Gastroesophageal sphincter (tissue), 4 donors: ENCODE measurements at regions not wholly inside any gene's neighbourhood (a gene's known extent, or its start where the extent isn't known, plus 50 kb on each side); places are given as distances from the start of the nearest gene placed in this dataset.

Experiments
- ATAC-seq: fragments of 150-250 bp; one replicate; pipeline ENCODE4 v1.9.1; 2016; ENCODE audit warnings: mild to moderate bottlenecking, moderate library complexity
- H3K27ac ChIP-seq, 4 donors: fragments of 200-600 bp; sonication (generic) in 3 of 4; 1 replicate in 3 of 4; 2 replicates in 1 of 4; pipeline ENCODE4 v1.5.1; 2016 to 2019
- H3K27me3 ChIP-seq: fragments of 200-600 bp; sonication (generic); one replicate; pipeline ENCODE4 v1.5.1; 2019
- H3K36me3 ChIP-seq, 2 donors: fragments of 200-600 bp; sonication (generic); one replicate each; pipeline ENCODE4 v1.5.1; 2019; ENCODE audit warnings: control low read depth in 1 of 2
- H3K4me1 ChIP-seq, 3 donors: fragments of 200-600 bp; sonication (generic); 1 replicate in 2 of 3; 2 replicates in 1 of 3; pipeline ENCODE4 v1.5.1; 2016 to 2019; ENCODE audit warnings: control low read depth in 2 of 3
- H3K4me3 ChIP-seq, 2 donors: fragments of 200-600 bp; sonication (generic); one replicate each; pipeline ENCODE4 v1.5.1; 2019; ENCODE audit warnings: mild to moderate bottlenecking in 1 of 2, moderate library complexity in 1 of 2
- H3K9me3 ChIP-seq, 3 donors: fragments of 200-600 bp; sonication (generic); one replicate each; pipeline ENCODE4 v1.5.1; 2017 to 2019; ENCODE audit warnings: control low read depth in 2 of 3
- EP300 ChIP-seq: sonication (generic); formaldehyde crosslinking; IDR thresholded peaks from one replicate; pipeline ENCODE4 v1.6.1; 2017; ENCODE audit warnings: antibody characterized with exemption, mild to moderate bottlenecking
- POLR2A ChIP-seq, 2 donors: fragments of 450-650 bp; IDR thresholded peaks; one replicate each; pipeline ENCODE4 v1.6.1; 2017; ENCODE audit warnings: antibody characterized with exemption in 2 of 2, mild to moderate bottlenecking in 2 of 2, moderate library complexity in 1 of 2
- POLR2AphosphoS5 ChIP-seq: sonication (generic); formaldehyde crosslinking; IDR thresholded peaks from one replicate; pipeline ENCODE4 v1.6.1; 2017; ENCODE audit warnings: antibody characterized with exemption
- WGBS, 2 donors: methylation state at CpG; one replicate each; pipeline ENCODE4 v1.1.5; 2018; ENCODE audit warnings: low coverage in 1 of 2; 5-methylcytosine and 5-hydroxymethylcytosine counted together
- TF ChIP-seq, protein P1 (sequence below), 4 experiments: fragments of 200-600 bp in 2 of 4; fragments of 450-650 bp in 2 of 4; sonication (generic) in 1 of 4; IDR thresholded peaks; one replicate each; pipeline ENCODE4 v1.5.1; 2017 to 2019; ENCODE audit warnings: antibody characterized with exemption in 4 of 4, mild to moderate bottlenecking in 2 of 4, moderate library complexity in 2 of 4

DNA sequence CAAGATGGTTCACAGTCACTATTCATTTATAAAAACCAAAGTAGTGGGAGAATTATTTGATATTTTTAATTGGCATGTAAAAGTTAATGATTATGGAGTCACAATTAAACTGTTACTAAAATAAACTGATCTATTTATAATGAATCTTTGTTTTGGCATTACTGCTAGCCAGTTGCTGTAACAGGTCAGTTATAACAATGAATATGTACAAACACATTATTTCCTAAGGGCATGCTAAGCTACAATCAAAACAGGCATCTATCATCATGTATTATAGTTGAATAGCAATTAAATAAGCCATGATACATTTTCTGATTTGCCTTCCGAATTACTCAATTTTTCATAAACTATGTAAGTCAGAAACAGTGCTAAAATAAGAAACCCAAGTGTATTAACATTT lies 518.3 kb downstream of the SLC16A7 start:
- H3K36me3 ChIP-seq: no peaks in the 10 kb centered on the region
- no peaks in the 10 kb centered on the region for H3K4me1 ChIP-seq
- H3K9me3 ChIP-seq: no peaks in the 10 kb centered on the region
- 31 to 54% methylated on average over 1 of the region's 1 CpG for WGBS, 2 donors
- no peak overlapping the region for H3K4me3 ChIP-seq
- ATAC-seq: no peak
- no peak overlapping the region for H3K27ac ChIP-seq
- H3K27me3 ChIP-seq: no peaks in the 10 kb centered on the region
- no peak for TF ChIP-seq POLR2A (IDR thresholded peaks at IDR 0.05)

DNA sequence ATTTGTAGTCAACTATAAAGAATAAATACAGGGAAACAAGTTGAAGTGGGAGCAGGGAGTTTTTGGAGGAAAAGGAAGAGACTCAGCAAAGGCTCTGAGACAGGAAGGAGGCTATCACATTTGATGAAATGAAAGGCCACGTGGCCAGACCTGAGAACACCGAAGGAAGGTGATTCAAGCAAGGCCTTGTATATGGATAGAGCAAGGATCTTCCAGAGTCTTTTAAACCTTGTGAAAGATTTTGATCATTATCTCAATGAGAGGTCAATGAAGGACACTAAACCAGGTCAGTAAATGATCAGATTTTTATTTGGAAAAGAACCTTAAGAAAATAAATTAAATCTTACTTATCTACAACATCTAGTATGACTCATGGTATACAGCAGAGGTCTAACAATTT lies 523.5 kb downstream of the SLC16A7 start:
- H3K9me3 ChIP-seq: no peaks in the 10 kb centered on the region
- no peak for ATAC-seq
- TF ChIP-seq, protein P1, sequence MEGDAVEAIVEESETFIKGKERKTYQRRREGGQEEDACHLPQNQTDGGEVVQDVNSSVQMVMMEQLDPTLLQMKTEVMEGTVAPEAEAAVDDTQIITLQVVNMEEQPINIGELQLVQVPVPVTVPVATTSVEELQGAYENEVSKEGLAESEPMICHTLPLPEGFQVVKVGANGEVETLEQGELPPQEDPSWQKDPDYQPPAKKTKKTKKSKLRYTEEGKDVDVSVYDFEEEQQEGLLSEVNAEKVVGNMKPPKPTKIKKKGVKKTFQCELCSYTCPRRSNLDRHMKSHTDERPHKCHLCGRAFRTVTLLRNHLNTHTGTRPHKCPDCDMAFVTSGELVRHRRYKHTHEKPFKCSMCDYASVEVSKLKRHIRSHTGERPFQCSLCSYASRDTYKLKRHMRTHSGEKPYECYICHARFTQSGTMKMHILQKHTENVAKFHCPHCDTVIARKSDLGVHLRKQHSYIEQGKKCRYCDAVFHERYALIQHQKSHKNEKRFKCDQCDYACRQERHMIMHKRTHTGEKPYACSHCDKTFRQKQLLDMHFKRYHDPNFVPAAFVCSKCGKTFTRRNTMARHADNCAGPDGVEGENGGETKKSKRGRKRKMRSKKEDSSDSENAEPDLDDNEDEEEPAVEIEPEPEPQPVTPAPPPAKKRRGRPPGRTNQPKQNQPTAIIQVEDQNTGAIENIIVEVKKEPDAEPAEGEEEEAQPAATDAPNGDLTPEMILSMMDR (IDR thresholded peaks at IDR 0.05): no peak
- no peaks in the 10 kb centered on the region for H3K4me1 ChIP-seq
- no peak overlapping the region for H3K27ac ChIP-seq
- H3K36me3 ChIP-seq: no peaks in the 10 kb centered on the region
- H3K4me3 ChIP-seq: no peak overlapping the region
- no peaks in the 10 kb centered on the region for H3K27me3 ChIP-seq
- WGBS, 2 donors: 44 to 53% methylated on average over 2 of the region's 2 CpGs

DNA sequence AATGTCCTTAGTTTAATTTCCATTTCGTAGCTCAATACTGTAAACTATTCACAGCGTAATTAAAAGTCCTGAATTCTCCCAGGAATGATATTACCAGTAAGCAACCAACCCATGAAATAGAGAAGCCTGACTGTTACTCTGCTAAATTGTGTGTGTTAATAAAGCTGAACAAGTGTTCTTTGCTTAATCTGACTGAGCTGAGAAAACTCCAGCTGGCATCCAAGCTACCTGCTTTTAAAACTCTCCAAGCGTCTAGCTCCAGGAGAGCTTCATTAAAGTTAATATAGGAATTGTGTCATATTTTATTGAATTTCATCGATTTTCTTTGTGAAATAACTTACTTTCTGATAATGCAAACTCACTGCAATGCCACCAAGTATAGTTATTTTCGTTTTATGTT lies 524.4 kb downstream of the SLC16A7 start:
- Histone ChIP-seq H3K4me1 (no peaks in the 10 kb centered on the region), H3K27me3 (no peaks in the 10 kb centered on the region), H3K27ac (no peak overlapping the region), H3K4me3 (no peak overlapping the region), H3K36me3 (no peaks in the 10 kb centered on the region), H3K9me3 (no peaks in the 10 kb centered on the region)
- no peak for ATAC-seq
- no peak for TF ChIP-seq POLR2AphosphoS5
- no peak for TF ChIP-seq EP300
- TF ChIP-seq, protein P1 (IDR thresholded peaks at IDR 0.05): no peak
- TF ChIP-seq POLR2A (IDR thresholded peaks at IDR 0.05): no peak
- 79 to 82% methylated on average over 5 of the region's 5 CpGs for WGBS, 2 donors

DNA sequence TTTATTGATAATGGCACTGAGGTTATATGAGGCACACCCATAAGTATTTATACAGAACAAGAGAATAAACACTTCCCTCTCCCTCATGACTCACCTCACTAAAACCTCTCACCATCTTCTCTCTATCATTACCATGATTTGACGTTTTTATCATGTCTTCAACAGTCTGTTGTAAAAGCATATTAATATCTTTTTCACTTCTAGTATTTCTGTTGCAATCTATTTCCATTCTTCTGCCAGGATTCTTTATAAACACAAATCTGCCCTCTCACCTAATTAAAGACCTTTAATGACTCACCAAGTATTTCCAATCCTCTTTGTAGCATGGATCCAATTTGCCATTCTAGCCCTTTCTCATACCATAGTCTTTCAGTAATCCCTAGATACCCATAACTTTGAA lies 527.7 kb downstream of the SLC16A7 start:
- Histone ChIP-seq H3K4me1 (no peaks in the 10 kb centered on the region), H3K27me3 (no peaks in the 10 kb centered on the region), H3K4me3 (no peak overlapping the region), H3K36me3 (no peaks in the 10 kb centered on the region), H3K9me3 (no peaks in the 10 kb centered on the region), H3K27ac (no peak overlapping the region)
- no peak for ATAC-seq
- TF ChIP-seq POLR2A (IDR thresholded peaks at IDR 0.05) (no peak), EP300 (no peak)
- WGBS, 2 donors: 26 to 31% methylated on average over 1 of the region's 1 CpG

DNA sequence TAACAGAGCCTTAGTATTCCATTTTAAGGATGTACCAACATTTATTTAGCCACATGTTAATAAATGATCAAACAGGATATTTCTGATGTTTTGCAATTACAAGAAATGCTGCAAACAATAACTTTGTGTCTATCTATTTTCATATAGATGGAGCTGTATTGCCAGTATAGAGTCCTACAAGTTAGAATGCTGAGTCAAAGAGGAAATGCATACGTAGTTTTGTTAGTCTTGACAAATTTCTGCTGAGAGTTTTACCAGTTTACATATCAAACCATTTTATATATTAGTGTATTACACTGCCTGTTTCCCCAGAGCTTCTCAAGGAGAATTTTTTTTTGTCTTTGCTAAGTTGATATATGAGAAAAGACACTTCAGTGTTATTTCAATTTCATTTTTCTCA lies 541.7 kb downstream of the SLC16A7 start:
- no peaks in the 10 kb centered on the region for H3K36me3 ChIP-seq
- no peak overlapping the region for H3K27ac ChIP-seq
- H3K27me3 ChIP-seq: no peaks in the 10 kb centered on the region
- WGBS, 2 donors: 0 to 33% methylated on average over 1 of the region's 1 CpG
- TF ChIP-seq EP300 (no peak), POLR2A (IDR thresholded peaks at IDR 0.05) (no peak), POLR2AphosphoS5 (no peak)
- TF ChIP-seq, protein P1 (IDR thresholded peaks at IDR 0.05): no peak
- no peaks in the 10 kb centered on the region for H3K9me3 ChIP-seq
- H3K4me1 ChIP-seq: no peaks in the 10 kb centered on the region
- no peak for ATAC-seq
- no peak overlapping the region for H3K4me3 ChIP-seq

DNA sequence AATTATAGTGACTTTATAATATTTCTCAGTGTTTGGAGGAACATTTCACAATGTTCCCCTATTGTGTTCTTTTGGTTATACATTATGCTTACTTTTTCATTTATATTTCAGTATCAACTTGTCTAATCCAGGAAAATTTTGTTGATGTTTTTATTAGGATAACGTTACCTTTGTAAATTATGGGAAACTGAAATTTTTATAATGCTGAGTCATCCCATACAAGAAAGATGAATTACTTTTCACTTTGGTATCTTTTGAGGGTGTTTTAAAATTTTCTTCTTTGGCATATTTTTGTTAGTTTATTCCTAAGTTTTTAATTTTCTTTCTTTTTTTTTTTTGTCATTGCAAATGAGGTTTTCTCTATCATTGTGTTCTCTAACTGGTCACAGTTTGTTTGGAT lies 542.7 kb downstream of the SLC16A7 start:
- no peak for ATAC-seq
- no peaks in the 10 kb centered on the region for H3K36me3 ChIP-seq
- no peaks in the 10 kb centered on the region for H3K4me1 ChIP-seq
- 92% methylated on average over 1 of the region's 1 CpG; no CpG with 5 or more reads in 1 of the 2 donors for WGBS, 2 donors
- no peaks in the 10 kb centered on the region for H3K27me3 ChIP-seq
- TF ChIP-seq POLR2AphosphoS5 (no peak), POLR2A (IDR thresholded peaks at IDR 0.05) (no peak), EP300 (no peak)
- TF ChIP-seq, protein P1 (IDR thresholded peaks at IDR 0.05): no peak
- no peak overlapping the region for H3K4me3 ChIP-seq
- no peak overlapping the region for H3K27ac ChIP-seq
- no peaks in the 10 kb centered on the region for H3K9me3 ChIP-seq
